GM12878 (cell line): ENCODE measurements at regions not wholly inside any gene's neighbourhood (a gene's known extent, or its start where the extent isn't known, plus 50 kb on each side); places are given as distances from the start of the nearest gene placed in this dataset.
"Not testable (repeated sequence)": the region's sequence is repeated elsewhere in the genome, so short reads cannot be mapped to it uniquely, and the experiment has no call there.

Experiments
- ATAC-seq: fragments of 200-7000 bp; cut with Tn5 transposase; 3 replicates; pipeline ENCODE4 v1.9.1; 2020; ENCODE audit warnings: mild to moderate bottlenecking, moderate library complexity
- BruUV-seq: library from RNA; stranded (reverse); fragments of 400-500 nt; replicated peaks from 2 replicates; lab custom pipeline; 2021; lab: Mats Ljungman, UMichigan
- CTCF ChIA-PET: fragments of 300-600 bp; sonication (Branson Sonifier 250); formaldehyde crosslinking; extraction: SDS; loops from one replicate; lab custom pipeline; 2021; ENCODE audit warnings: inconsistent platforms; lab: Yijun Ruan, JAX
- POLR2A ChIA-PET: fragments of 350-600 bp; formaldehyde crosslinking; extraction: SDS; loops from one replicate; lab custom pipeline; 2021; ENCODE audit warnings: inconsistent platforms; lab: Charles Lee
- RAD21 ChIA-PET: fragments of 300-600 bp; sonication (Branson Sonifier 250); formaldehyde crosslinking; loops from one replicate; lab custom pipeline; 2023; ENCODE audit warnings: antibody characterized with exemption; ENCODE audit not compliant: unreplicated experiment; lab: Charles Lee
- SMC1A ChIA-PET: fragments of 300-600 bp; sonication (Branson Sonifier 250); formaldehyde crosslinking; loops from one replicate; lab custom pipeline; 2023; ENCODE audit not compliant: unreplicated experiment, uncharacterized antibody; lab: Charles Lee
- DNase-seq: peaks from one replicate; pipeline ENCODE4 v3.0.0-alpha.2; 2011; ENCODE audit warnings: low read depth, low spot score
- FAIRE-seq: peaks from 3 replicates; lab custom pipeline; 2011; peaks lifted over from hg19 to GRCh38; lab: Jason Lieb, UNC
- H2AFZ ChIP-seq: 2 replicates; pipeline ENCODE4 v1.6.0; 2011; ENCODE audit warnings: low read depth, low read length, control low read depth; ENCODE audit not compliant: control insufficient read depth
- H3K27ac ChIP-seq: 2 replicates; pipeline ENCODE4 v1.5.1; 2011; ENCODE audit warnings: control low read depth; ENCODE audit not compliant: control insufficient read depth, insufficient read depth
- H3K27me3 ChIP-seq, 2 experiments: replicated peaks in 1 of 2; 2 replicates each; pipeline versions ENCODE4 v1.6.0 to v1.6.1; 2011; ENCODE audit warnings: low read length in 1 of 2; ENCODE audit not compliant: control insufficient read depth in 2 of 2, insufficient read depth in 2 of 2
- H3K36me3 ChIP-seq, 2 experiments: 2 replicates each; pipeline ENCODE4 v1.5.1; 2011; ENCODE audit warnings: low read length in 1 of 2; ENCODE audit not compliant: control insufficient read depth in 2 of 2, insufficient read depth in 2 of 2
- H3K4me1 ChIP-seq: 2 replicates; pipeline ENCODE4 v1.6.1; 2011; ENCODE audit warnings: mild to moderate bottlenecking, low read length, moderate library complexity, mixed read lengths; ENCODE audit not compliant: control insufficient read depth, insufficient read depth
- H3K4me2 ChIP-seq: 2 replicates; pipeline ENCODE4 v1.6.0; 2011; ENCODE audit warnings: control low read depth; ENCODE audit not compliant: control insufficient read depth, insufficient read depth
- H3K4me3 ChIP-seq: fragments of 200-600 bp; sonication (generic); 2 replicates; pipeline ENCODE4 v1.5.1; 2016
- H3K79me2 ChIP-seq: 2 replicates; pipeline ENCODE4 v1.6.0; 2011; ENCODE audit warnings: low read length; ENCODE audit not compliant: control insufficient read depth, insufficient read depth
- H3K9ac ChIP-seq: 2 replicates; pipeline ENCODE4 v1.8.0; 2011; ENCODE audit warnings: low read length, control low read depth, mixed read lengths; ENCODE audit not compliant: control insufficient read depth, insufficient read depth
- H3K9me3 ChIP-seq: replicated peaks from 3 replicates; pipeline ENCODE4 v1.5.1; 2011; ENCODE audit warnings: mild to moderate bottlenecking, low read length; ENCODE audit not compliant: control insufficient read depth, insufficient read depth
- H4K20me1 ChIP-seq: 2 replicates; pipeline ENCODE4 v1.6.0; 2011; ENCODE audit not compliant: control insufficient read depth, insufficient read depth
- WGBS: methylation state at CpG from one replicate; pipeline ENCODE4 v1.1.6; 2016; ENCODE audit warnings: low lambda C conversion rate; ENCODE audit not compliant: insufficient replicate concordance, insufficient coverage; ENCODE audit errors: missing lambda C conversion rate; 5-methylcytosine and 5-hydroxymethylcytosine counted together
- in situ Hi-C: fragments of 300-500 bp; cut with MboI; formaldehyde crosslinking; loops from 9 replicates; pipeline ENCODE4 v1.14.3; 2018; ENCODE audit warnings: mixed read lengths
- intact Hi-C: fragments of 100-400 bp; cut with micrococcal nuclease; formaldehyde crosslinking; loops from one replicate; pipeline ENCODE4 v1.14.2; 2022; ENCODE audit not compliant: unreplicated experiment

DNA sequence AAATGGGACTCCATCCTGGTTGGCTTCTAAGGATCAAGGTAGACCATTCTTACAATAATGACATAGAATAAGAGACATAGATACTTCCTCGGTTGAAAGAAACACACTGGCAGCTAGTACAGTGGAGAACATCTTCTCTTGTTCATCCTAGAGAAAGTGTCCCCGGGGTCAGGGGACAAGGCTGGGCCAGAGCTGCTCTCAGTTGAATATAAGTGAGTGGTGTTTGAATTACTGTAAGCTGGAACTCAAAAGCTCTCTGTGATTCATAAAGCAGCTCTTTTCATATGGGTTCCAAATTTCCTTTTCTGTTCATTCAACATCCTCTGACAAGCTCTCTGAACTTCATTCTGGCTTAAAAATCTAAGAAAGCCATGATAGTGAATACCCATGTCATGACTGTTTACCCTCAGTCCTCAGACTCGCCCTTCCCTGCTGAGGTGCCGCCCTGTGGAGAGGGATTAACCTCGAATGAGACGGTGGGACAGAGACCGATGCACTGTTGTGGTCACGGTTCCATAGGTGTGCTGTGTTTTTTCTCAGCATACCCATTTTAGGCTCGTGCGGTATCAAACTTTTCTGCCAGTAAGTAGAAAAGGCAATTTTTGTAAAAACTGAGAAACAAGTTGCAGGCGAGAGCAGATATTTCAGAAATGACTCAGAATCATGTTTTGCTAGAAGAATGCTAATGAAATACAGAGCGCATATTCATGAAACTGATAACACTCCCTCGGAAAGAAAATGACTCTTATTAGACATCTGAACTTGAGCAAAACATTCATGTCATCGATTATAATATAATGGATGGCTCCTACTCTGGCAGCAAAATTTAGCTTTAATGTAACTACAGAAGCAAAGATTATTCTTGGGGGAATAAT lies 351.1 kb downstream of the ANAPC1 start:
- H3K79me2 ChIP-seq, DNase-seq, SMC1A ChIA-PET, RAD21 ChIA-PET, BruUV-seq, H2AFZ ChIP-seq, H3K9me3 ChIP-seq, H3K27me3 ChIP-seq, H3K9ac ChIP-seq, ATAC-seq, H3K27ac ChIP-seq, intact Hi-C loops, H3K4me1 ChIP-seq, H4K20me1 ChIP-seq, H3K36me3 ChIP-seq, in situ Hi-C loops, H3K4me2 ChIP-seq, POLR2A ChIA-PET, H3K4me3 ChIP-seq: not testable (repeated sequence)
- FAIRE-seq: peak; percentile 84
- CTCF ChIA-PET: interaction anchor here (0.7 kb wide), 1 partner anchor 1401 kb away, joined by 3 read pairs; no protein-coding TSS in a partner anchor
- WGBS: 4% methylated on average over 2 of the region's 14 CpGs

DNA sequence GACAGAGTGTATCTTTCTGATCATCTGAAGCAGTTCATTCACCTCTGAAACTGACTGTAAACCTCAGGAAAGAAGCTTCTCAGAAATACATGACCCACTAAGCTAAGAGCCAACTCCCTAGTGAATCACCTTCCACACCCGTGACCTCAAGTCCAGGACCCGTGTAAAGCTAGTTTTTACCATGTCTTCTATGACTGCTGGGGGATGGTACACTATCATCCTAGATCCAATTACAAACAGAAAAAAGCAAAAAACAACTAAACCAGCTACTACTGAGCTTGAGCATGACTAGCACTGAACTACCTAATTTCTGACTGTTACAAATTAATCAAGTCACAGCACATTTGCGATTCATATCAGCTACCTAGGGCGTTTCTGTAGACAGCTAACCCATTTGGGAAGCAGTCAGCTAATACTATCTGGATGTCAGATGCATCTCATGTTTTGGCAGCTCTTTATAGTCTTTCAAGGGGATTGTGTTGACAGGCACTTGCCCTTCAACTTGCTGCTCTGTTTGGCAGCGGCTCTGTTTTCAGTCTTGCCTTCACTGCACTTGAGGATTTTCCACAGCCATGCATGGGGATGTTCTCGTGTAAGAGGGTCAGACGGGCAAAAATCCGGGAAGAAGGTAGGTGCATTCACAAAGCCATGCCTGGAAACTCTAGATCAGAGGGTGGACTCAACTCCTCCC lies 350.3 kb downstream of the ANAPC1 start:
- H3K79me2 ChIP-seq, H3K27ac ChIP-seq, DNase-seq, H3K9me3 ChIP-seq, FAIRE-seq, H3K36me3 ChIP-seq, H3K4me1 ChIP-seq, in situ Hi-C loops, BruUV-seq, H2AFZ ChIP-seq, POLR2A ChIA-PET, H3K27me3 ChIP-seq, H4K20me1 ChIP-seq, intact Hi-C loops, H3K4me2 ChIP-seq, ATAC-seq, H3K4me3 ChIP-seq, H3K9ac ChIP-seq, SMC1A ChIA-PET, RAD21 ChIA-PET: not testable (repeated sequence)
- CTCF ChIA-PET: interaction anchor here (0.7 kb wide), 1 partner anchor 1402 kb away, joined by 3 read pairs; no protein-coding TSS in a partner anchor
- WGBS: 1% methylated on average over 5 of the region's 8 CpGs
